ENCODE measurements at regions not wholly inside any gene's neighbourhood (a gene's known extent, or its start where the extent isn't known, plus 50 kb on each side); places are given as distances from the start of the nearest gene placed in this dataset.

DNA sequence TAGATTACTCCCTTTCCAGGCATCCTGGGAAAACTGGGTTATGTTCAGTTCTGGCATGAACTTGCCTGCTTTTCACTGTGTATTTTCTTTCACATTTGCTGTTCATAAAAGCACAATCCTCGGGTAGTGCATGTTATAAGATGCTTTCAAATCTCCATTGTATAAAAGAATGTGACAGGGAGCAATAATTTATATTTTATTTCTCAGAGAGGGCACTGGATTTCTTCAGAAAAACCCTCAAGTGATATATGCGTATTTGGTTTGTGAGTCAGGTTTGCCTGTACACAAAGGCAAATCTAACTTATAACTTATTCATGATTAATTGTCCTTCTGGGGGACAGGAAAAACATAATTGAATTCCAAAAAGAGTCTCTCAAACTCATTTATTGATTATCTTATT is 440.7 kb upstream of the MMADHC start:
- no peak overlapping the region for H2AFZ ChIP-seq (ENCODE audit: low read depth, low read length, poor library complexity, severe bottlenecking)
- H4K20me1 ChIP-seq (ENCODE audit: insufficient read depth): no peaks in the 10 kb centered on the region
- H3K79me2 ChIP-seq (ENCODE audit: insufficient read depth, low read length): no peaks in the 10 kb centered on the region
- no peaks in the 10 kb centered on the region for H3K9me3 ChIP-seq (ENCODE audit: control insufficient read depth in 1 of 2, insufficient read depth in 1 of 2, low read depth in 1 of 2, low read length in 2 of 2)
- H3K9me2 ChIP-seq (ENCODE audit: insufficient read depth): no peaks in the 10 kb centered on the region
- POLR2A ChIA-PET: no interaction called here
- no peak overlapping the region for H3K4me2 ChIP-seq (ENCODE audit: low read length)
- intact Hi-C loops (cut with micrococcal nuclease): no loop called here
- CTCF ChIA-PET: no interaction called here
- no peaks in the 10 kb centered on the region for H3K36me3 ChIP-seq (ENCODE audit: control insufficient read depth in 1 of 2, insufficient read depth in 2 of 2, low read length in 2 of 2)
- BruUV-seq (replicated peaks): no TSS peak
- RAD21 ChIA-PET (ENCODE audit: low non-redundant PET in 1 of 2, low total read pairs in 2 of 2, uncharacterized antibody in 2 of 2, unreplicated experiment in 2 of 2): no interaction called here
- H3K27ac ChIP-seq (ENCODE audit: low read depth, low read length): no peak overlapping the region
- H3K27me3 ChIP-seq (ENCODE audit: insufficient read depth, low read length): no peaks in the 10 kb centered on the region
- no peak for ATAC-seq
- no peak for DNase-seq (ENCODE audit: low read depth, low spot score)
- H3K4me3 ChIP-seq (replicated peaks in 1 of 2; ENCODE audit: low read depth in 1 of 2, low read length in 2 of 2): no peak overlapping the region
- TF ChIP-seq, protein P1, sequence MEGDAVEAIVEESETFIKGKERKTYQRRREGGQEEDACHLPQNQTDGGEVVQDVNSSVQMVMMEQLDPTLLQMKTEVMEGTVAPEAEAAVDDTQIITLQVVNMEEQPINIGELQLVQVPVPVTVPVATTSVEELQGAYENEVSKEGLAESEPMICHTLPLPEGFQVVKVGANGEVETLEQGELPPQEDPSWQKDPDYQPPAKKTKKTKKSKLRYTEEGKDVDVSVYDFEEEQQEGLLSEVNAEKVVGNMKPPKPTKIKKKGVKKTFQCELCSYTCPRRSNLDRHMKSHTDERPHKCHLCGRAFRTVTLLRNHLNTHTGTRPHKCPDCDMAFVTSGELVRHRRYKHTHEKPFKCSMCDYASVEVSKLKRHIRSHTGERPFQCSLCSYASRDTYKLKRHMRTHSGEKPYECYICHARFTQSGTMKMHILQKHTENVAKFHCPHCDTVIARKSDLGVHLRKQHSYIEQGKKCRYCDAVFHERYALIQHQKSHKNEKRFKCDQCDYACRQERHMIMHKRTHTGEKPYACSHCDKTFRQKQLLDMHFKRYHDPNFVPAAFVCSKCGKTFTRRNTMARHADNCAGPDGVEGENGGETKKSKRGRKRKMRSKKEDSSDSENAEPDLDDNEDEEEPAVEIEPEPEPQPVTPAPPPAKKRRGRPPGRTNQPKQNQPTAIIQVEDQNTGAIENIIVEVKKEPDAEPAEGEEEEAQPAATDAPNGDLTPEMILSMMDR (IDR thresholded peaks at IDR 0.05 in 2 of 3, conservative IDR thresholded peaks at IDR 0.05 in 1 of 3; ENCODE audit: borderline replicate concordance in 1 of 3, insufficient read depth in 1 of 3, low read depth in 2 of 3, low read length in 2 of 3): no peak
- TF ChIP-seq, protein P2, sequence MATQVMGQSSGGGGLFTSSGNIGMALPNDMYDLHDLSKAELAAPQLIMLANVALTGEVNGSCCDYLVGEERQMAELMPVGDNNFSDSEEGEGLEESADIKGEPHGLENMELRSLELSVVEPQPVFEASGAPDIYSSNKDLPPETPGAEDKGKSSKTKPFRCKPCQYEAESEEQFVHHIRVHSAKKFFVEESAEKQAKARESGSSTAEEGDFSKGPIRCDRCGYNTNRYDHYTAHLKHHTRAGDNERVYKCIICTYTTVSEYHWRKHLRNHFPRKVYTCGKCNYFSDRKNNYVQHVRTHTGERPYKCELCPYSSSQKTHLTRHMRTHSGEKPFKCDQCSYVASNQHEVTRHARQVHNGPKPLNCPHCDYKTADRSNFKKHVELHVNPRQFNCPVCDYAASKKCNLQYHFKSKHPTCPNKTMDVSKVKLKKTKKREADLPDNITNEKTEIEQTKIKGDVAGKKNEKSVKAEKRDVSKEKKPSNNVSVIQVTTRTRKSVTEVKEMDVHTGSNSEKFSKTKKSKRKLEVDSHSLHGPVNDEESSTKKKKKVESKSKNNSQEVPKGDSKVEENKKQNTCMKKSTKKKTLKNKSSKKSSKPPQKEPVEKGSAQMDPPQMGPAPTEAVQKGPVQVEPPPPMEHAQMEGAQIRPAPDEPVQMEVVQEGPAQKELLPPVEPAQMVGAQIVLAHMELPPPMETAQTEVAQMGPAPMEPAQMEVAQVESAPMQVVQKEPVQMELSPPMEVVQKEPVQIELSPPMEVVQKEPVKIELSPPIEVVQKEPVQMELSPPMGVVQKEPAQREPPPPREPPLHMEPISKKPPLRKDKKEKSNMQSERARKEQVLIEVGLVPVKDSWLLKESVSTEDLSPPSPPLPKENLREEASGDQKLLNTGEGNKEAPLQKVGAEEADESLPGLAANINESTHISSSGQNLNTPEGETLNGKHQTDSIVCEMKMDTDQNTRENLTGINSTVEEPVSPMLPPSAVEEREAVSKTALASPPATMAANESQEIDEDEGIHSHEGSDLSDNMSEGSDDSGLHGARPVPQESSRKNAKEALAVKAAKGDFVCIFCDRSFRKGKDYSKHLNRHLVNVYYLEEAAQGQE (IDR thresholded peaks at IDR 0.05; ENCODE audit: low read depth): no peak
- no peak for TF ChIP-seq EZH2phosphoT487 (IDR thresholded peaks at IDR 0.05; ENCODE audit: borderline replicate concordance)
- no peak for TF ChIP-seq FOSL1 (IDR thresholded peaks at IDR 0.05; ENCODE audit: low read depth)
- TF ChIP-seq ELF1 (IDR thresholded peaks at IDR 0.05; ENCODE audit: borderline replicate concordance, low read depth): no peak
- no peak for TF ChIP-seq SP1 (IDR thresholded peaks at IDR 0.05; ENCODE audit: low read depth)
- no peak for TF ChIP-seq POLR2A (IDR thresholded peaks at IDR 0.05; ENCODE audit: borderline replicate concordance, extremely low read depth, insufficient read depth, insufficient read length)
- no peak for TF ChIP-seq CBX3 (IDR thresholded peaks at IDR 0.05; ENCODE audit: low read depth)
- no peak for TF ChIP-seq SRF (IDR thresholded peaks at IDR 0.05; ENCODE audit: low read depth)
- no peak for TF ChIP-seq ZNF274 (IDR thresholded peaks at IDR 0.05; ENCODE audit: low read depth, low read length)
- TF ChIP-seq RAD21 (IDR thresholded peaks at IDR 0.05; ENCODE audit: low read depth): no peak
- TF ChIP-seq, protein P3, sequence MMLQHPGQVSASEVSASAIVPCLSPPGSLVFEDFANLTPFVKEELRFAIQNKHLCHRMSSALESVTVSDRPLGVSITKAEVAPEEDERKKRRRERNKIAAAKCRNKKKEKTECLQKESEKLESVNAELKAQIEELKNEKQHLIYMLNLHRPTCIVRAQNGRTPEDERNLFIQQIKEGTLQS (IDR thresholded peaks at IDR 0.05): no peak
- no peak for TF ChIP-seq CEBPB (IDR thresholded peaks at IDR 0.05; ENCODE audit: low read depth)
- TF ChIP-seq TCF7L2 (IDR thresholded peaks at IDR 0.05; ENCODE audit: borderline replicate concordance, extremely low read depth, insufficient read depth, insufficient read length): no peak
- no peak for TF ChIP-seq ZBTB33 (IDR thresholded peaks at IDR 0.05; ENCODE audit: extremely low read depth, insufficient replicate concordance, low read length)
- H3K4me1 ChIP-seq (ENCODE audit: control insufficient read depth in 1 of 2, insufficient read depth in 2 of 2, low read length in 2 of 2): no peaks in the 10 kb centered on the region
- no peak overlapping the region for H3K9ac ChIP-seq (ENCODE audit: low read length)
